WTC11 (cell line): ENCODE measurements at regions not wholly inside any gene's neighbourhood (a gene's known extent, or its start where the extent isn't known, plus 50 kb on each side); places are given as distances from the start of the nearest gene placed in this dataset.

Experiments used
- ATAC-seq: fragments of 200-7000 bp; cut with Tn5 transposase; 2 replicates; pipeline ENCODE4 v1.10.0; 2021; ENCODE audit warnings: mild to moderate bottlenecking, moderate library complexity
- CTCF ChIA-PET: fragments of 300-600 bp; sonication (Branson Sonifier 250); formaldehyde crosslinking; loops from one replicate; lab custom pipeline; 2021; ENCODE audit warnings: antibody characterized with exemption; lab: Charles Lee
- POLR2A ChIA-PET: fragments of 350-600 bp; sonication (Branson Sonifier 250); formaldehyde crosslinking; loops from one replicate; lab custom pipeline; 2021; ENCODE audit warnings: antibody characterized with exemption; lab: Charles Lee
- DNase-seq: peaks from one replicate; pipeline ENCODE4 v3.0.0; 2021; ENCODE audit warnings: low spot score
- H3K27ac Mint-ChIP-seq: 2 replicates; pipeline ENCODE4 v1.8.0; 2021; ENCODE audit warnings: mixed read lengths
- H3K27me3 Mint-ChIP-seq: 2 replicates; pipeline ENCODE4 v1.8.0; 2021; ENCODE audit warnings: low read depth, mild to moderate bottlenecking, moderate library complexity, mixed read lengths
- H3K36me3 Mint-ChIP-seq: 2 replicates; pipeline ENCODE4 v1.8.0; 2021; ENCODE audit warnings: mixed read lengths
- H3K4me1 Mint-ChIP-seq: 2 replicates; pipeline ENCODE4 v1.8.0; 2022; ENCODE audit warnings: mixed read lengths
- H3K4me3 Mint-ChIP-seq: 2 replicates; pipeline ENCODE4 v1.8.0; 2021; ENCODE audit warnings: mild to moderate bottlenecking, moderate library complexity, mixed read lengths
- H3K9me3 Mint-ChIP-seq: 2 replicates; pipeline ENCODE4 v1.8.0; 2021; ENCODE audit warnings: mixed read lengths
- E2F5 ChIP-seq: sonication (generic); formaldehyde crosslinking; IDR thresholded peaks from 2 replicates; pipeline ENCODE4 v1.8.1; 2022; ENCODE audit warnings: mild to moderate bottlenecking, moderate library complexity, missing genetic modification reagents
- ELF4 ChIP-seq: sonication (generic); formaldehyde crosslinking; IDR thresholded peaks from 2 replicates; pipeline ENCODE4 v1.8.1; 2022; ENCODE audit warnings: low read depth, mild to moderate bottlenecking, moderate library complexity, missing genetic modification reagents
- EMX1 ChIP-seq: fragments of 250-450 bp; sonication (Bioruptor Pico); IDR thresholded peaks from 2 replicates; pipeline ENCODE4 v1.8.0; 2021; ENCODE audit warnings: mild to moderate bottlenecking
- ETV6 ChIP-seq: sonication (generic); formaldehyde crosslinking; IDR thresholded peaks from 2 replicates; pipeline ENCODE4 v1.8.1; 2022; ENCODE audit warnings: mild to moderate bottlenecking, missing genetic modification reagents
- FOXJ3 ChIP-seq: sonication (generic); formaldehyde crosslinking; IDR thresholded peaks from 2 replicates; pipeline ENCODE4 v1.9.0; 2021; ENCODE audit warnings: missing genetic modification reagents, mild to moderate bottlenecking, borderline replicate concordance
- GABPB1 ChIP-seq: sonication (generic); formaldehyde crosslinking; IDR thresholded peaks from 2 replicates; pipeline ENCODE4 v1.8.1; 2023; ENCODE audit warnings: mild to moderate bottlenecking, missing genetic modification reagents
- GTF2I ChIP-seq: fragments of 250-450 bp; sonication (Bioruptor Pico); conservative IDR thresholded peaks from 2 replicates; pipeline ENCODE4 v1.4.0; 2021; ENCODE audit warnings: mild to moderate bottlenecking
- IRF2 ChIP-seq: sonication (generic); formaldehyde crosslinking; IDR thresholded peaks from 2 replicates; pipeline ENCODE4 v1.8.0; 2022; ENCODE audit warnings: low read depth, missing genetic modification reagents, borderline replicate concordance
- JAZF1 ChIP-seq: fragments of 250-450 bp; sonication (Bioruptor Pico); IDR thresholded peaks from 2 replicates; pipeline ENCODE4 v1.9.0; 2021; ENCODE audit warnings: moderate library complexity, mild to moderate bottlenecking, inconsistent platforms
- JUN ChIP-seq: sonication (generic); formaldehyde crosslinking; IDR thresholded peaks from 2 replicates; pipeline ENCODE4 v1.8.0; 2023; ENCODE audit warnings: mild to moderate bottlenecking, missing genetic modification reagents
- NFATC4 ChIP-seq: fragments of 250-450 bp; sonication (Bioruptor Pico); IDR thresholded peaks from 2 replicates; pipeline ENCODE4 v1.9.0; 2021; ENCODE audit warnings: mild to moderate bottlenecking
- NFE2L1 ChIP-seq: sonication (generic); formaldehyde crosslinking; IDR thresholded peaks from 2 replicates; pipeline ENCODE4 v1.8.1; 2023; ENCODE audit warnings: missing genetic modification reagents
- PRRX2 ChIP-seq: fragments of 250-450 bp; sonication (Bioruptor Pico); IDR thresholded peaks from 2 replicates; pipeline ENCODE4 v1.8.0; 2021; ENCODE audit warnings: mild to moderate bottlenecking
- RORB ChIP-seq: fragments of 250-450 bp; sonication (Bioruptor Pico); IDR thresholded peaks from 2 replicates; pipeline ENCODE4 v1.9.0; 2021; ENCODE audit warnings: mild to moderate bottlenecking
- SMAD3 ChIP-seq: sonication (generic); formaldehyde crosslinking; IDR thresholded peaks from 2 replicates; pipeline ENCODE4 v1.8.0; 2022; ENCODE audit warnings: missing genetic modification reagents, mild to moderate bottlenecking, borderline replicate concordance
- SP1 ChIP-seq: sonication (generic); formaldehyde crosslinking; conservative IDR thresholded peaks from 2 replicates; pipeline ENCODE4 v1.8.1; 2022; ENCODE audit warnings: missing genetic modification reagents
- TEAD4 ChIP-seq: sonication (generic); formaldehyde crosslinking; IDR thresholded peaks from 2 replicates; pipeline ENCODE4 v1.8.0; 2022; ENCODE audit warnings: mild to moderate bottlenecking, missing genetic modification reagents
- ZNF121 ChIP-seq: sonication (generic); formaldehyde crosslinking; IDR thresholded peaks from 2 replicates; pipeline ENCODE4 v1.8.0; 2023; ENCODE audit warnings: missing genetic modification reagents
- ZNF219 ChIP-seq: sonication (generic); formaldehyde crosslinking; IDR thresholded peaks from 2 replicates; pipeline ENCODE4 v1.8.0; 2023; ENCODE audit warnings: missing genetic modification reagents, mild to moderate bottlenecking, borderline replicate concordance
- ZNF281 ChIP-seq: sonication (generic); formaldehyde crosslinking; IDR thresholded peaks from 2 replicates; pipeline ENCODE4 v1.8.0; 2023; ENCODE audit warnings: mild to moderate bottlenecking, missing genetic modification reagents
- ZNF416 ChIP-seq: fragments of 250-450 bp; sonication (Bioruptor Pico); IDR thresholded peaks from 2 replicates; pipeline ENCODE4 v1.9.0; 2021; ENCODE audit warnings: mild to moderate bottlenecking, inconsistent platforms
- ZNF423 ChIP-seq: fragments of 250-450 bp; sonication (Bioruptor Pico); IDR thresholded peaks from 2 replicates; pipeline ENCODE4 v2.1.2; 2022; ENCODE audit warnings: mild to moderate bottlenecking, moderate library complexity
- ZNF512 ChIP-seq: sonication (generic); formaldehyde crosslinking; IDR thresholded peaks from 2 replicates; pipeline ENCODE4 v1.8.1; 2022; ENCODE audit warnings: missing genetic modification reagents, borderline replicate concordance
- TF ChIP-seq, protein P1 (sequence below): fragments of 200-600 bp; IDR thresholded peaks from 2 replicates; pipeline ENCODE4 v1.8.0; 2022; ENCODE audit warnings: antibody characterized with exemption
- TF ChIP-seq, protein P2 (sequence below): fragments of 250-450 bp; sonication (Bioruptor Pico); IDR thresholded peaks from 2 replicates; pipeline ENCODE4 v1.9.0; 2021; ENCODE audit warnings: mild to moderate bottlenecking
- TF ChIP-seq, protein P3 (sequence below): sonication (generic); formaldehyde crosslinking; IDR thresholded peaks from 2 replicates; pipeline ENCODE4 v1.8.0; 2022; ENCODE audit warnings: mild to moderate bottlenecking, missing genetic modification reagents

- CTCF ChIA-PET = no interaction called here
- no peaks in the 10 kb centered on the region for H3K27me3 Mint-ChIP-seq
- H3K27ac Mint-ChIP-seq = no peak overlapping the region
- no peak overlapping the region for H3K4me3 Mint-ChIP-seq
- DNase-seq (no peak), ATAC-seq (no peak)
- H3K4me1 Mint-ChIP-seq = no peaks in the 10 kb centered on the region
- no peaks in the 10 kb centered on the region; the same call in 1 of the 2 replicates for H3K9me3 Mint-ChIP-seq
- H3K36me3 Mint-ChIP-seq = no peaks in the 10 kb centered on the region
- POLR2A ChIA-PET = no interaction called here
- TF ChIP-seq SP1 = no peak
- no peak for TF ChIP-seq GTF2I (CRISPR knock-in tag)
- TF ChIP-seq ZNF512 (CRISPR knock-in tag) = no peak
- TF ChIP-seq ZNF219 (CRISPR knock-in tag) = no peak
- TF ChIP-seq E2F5 (CRISPR knock-in tag) = no peak
- TF ChIP-seq TEAD4 (CRISPR knock-in tag) = no peak
- no peak for TF ChIP-seq JAZF1 (CRISPR knock-in tag)
- no peak for TF ChIP-seq NFE2L1 (CRISPR knock-in tag)
- TF ChIP-seq, all 79 proteins: peak for 0
Measured at GRCh38 chr18:47680488-47680887, 250.0 kb downstream of the SMAD2 start.

DNA sequence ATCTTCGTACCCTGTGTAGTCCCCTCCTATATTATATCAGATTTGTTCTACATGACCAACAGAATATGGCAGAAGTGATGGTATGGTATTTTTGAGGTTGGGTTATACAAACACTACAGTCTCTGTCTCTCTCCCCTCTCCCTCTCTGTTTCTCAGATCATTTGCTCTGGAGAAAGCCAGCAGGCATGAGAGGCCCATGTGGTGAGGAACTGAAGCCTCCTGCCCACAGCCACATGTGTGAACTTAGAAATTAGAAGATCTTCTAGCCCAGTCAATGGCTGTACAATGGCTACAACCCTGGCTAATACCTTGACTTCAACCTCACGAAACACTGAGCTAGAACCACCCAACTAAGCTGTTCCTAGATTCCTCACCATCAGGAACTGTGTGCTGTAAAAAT, 250.6 kb downstream of the SMAD2 start:
- H3K27ac Mint-ChIP-seq = no peak overlapping the region
- no peak for DNase-seq
- CTCF ChIA-PET = no interaction called here
- no peak for ATAC-seq
- no peaks in the 10 kb centered on the region; the same call in 1 of the 2 replicates for H3K9me3 Mint-ChIP-seq
- no peaks in the 10 kb centered on the region for H3K4me1 Mint-ChIP-seq
- H3K27me3 Mint-ChIP-seq = no peaks in the 10 kb centered on the region
- POLR2A ChIA-PET = no interaction called here
- no peak for TF ChIP-seq ZNF416 (CRISPR knock-in tag)
- no peak for TF ChIP-seq PRRX2 (CRISPR knock-in tag)
- no peak for TF ChIP-seq ZNF281 (CRISPR knock-in tag)
- TF ChIP-seq SMAD3 (CRISPR knock-in tag) = no peak
- no peak for TF ChIP-seq ZNF121
- TF ChIP-seq, protein P1, sequence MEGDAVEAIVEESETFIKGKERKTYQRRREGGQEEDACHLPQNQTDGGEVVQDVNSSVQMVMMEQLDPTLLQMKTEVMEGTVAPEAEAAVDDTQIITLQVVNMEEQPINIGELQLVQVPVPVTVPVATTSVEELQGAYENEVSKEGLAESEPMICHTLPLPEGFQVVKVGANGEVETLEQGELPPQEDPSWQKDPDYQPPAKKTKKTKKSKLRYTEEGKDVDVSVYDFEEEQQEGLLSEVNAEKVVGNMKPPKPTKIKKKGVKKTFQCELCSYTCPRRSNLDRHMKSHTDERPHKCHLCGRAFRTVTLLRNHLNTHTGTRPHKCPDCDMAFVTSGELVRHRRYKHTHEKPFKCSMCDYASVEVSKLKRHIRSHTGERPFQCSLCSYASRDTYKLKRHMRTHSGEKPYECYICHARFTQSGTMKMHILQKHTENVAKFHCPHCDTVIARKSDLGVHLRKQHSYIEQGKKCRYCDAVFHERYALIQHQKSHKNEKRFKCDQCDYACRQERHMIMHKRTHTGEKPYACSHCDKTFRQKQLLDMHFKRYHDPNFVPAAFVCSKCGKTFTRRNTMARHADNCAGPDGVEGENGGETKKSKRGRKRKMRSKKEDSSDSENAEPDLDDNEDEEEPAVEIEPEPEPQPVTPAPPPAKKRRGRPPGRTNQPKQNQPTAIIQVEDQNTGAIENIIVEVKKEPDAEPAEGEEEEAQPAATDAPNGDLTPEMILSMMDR = no peak
- TF ChIP-seq, protein P2, sequence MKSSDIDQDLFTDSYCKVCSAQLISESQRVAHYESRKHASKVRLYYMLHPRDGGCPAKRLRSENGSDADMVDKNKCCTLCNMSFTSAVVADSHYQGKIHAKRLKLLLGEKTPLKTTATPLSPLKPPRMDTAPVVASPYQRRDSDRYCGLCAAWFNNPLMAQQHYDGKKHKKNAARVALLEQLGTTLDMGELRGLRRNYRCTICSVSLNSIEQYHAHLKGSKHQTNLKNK (CRISPR knock-in tag) = no peak
- no peak for TF ChIP-seq ELF4 (CRISPR knock-in tag)
- no peak for TF ChIP-seq IRF2 (CRISPR knock-in tag)
- TF ChIP-seq, all 79 proteins: peak for 0
- H3K36me3 Mint-ChIP-seq = no peaks in the 10 kb centered on the region
- no peak overlapping the region for H3K4me3 Mint-ChIP-seq

DNA sequence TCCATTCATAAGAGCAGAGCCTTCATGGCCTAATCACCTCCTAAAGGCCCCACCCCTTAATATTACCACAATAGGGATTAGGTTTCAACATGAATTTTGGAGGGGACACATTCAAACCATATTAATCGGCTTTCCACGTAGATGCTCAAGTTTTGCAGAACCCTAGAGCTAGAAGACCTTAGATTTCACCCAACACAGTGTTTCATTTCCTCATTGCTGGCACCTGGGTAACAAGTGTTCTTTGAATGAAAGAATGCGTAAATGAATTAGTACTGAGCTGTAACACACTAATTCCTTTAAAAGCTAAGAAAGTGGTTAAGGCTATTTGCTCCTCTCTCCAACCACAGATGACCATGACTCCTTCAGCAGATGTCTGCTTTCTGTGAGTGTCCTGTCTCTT, 252.5 kb downstream of the SMAD2 start:
- Mint-ChIP-seq H3K4me1 (no peaks in the 10 kb centered on the region), H3K4me3 (no peak overlapping the region), H3K9me3 (no peaks in the 10 kb centered on the region; the same call in 1 of the 2 replicates), H3K27me3 (no peaks in the 10 kb centered on the region), H3K27ac (no peak overlapping the region), H3K36me3 (no peaks in the 10 kb centered on the region)
- DNase-seq (no peak), ATAC-seq (no peak)
- CTCF ChIA-PET = no interaction called here
- POLR2A ChIA-PET = no interaction called here
- TF ChIP-seq NFATC4 (CRISPR knock-in tag) (no peak), FOXJ3 (no peak), GABPB1 (no peak), ZNF423 (CRISPR knock-in tag) (no peak), EMX1 (CRISPR knock-in tag) (no peak), SMAD3 (CRISPR knock-in tag) (no peak), JUN (CRISPR knock-in tag) (no peak), RORB (CRISPR knock-in tag) (no peak), ETV6 (CRISPR knock-in tag) (no peak)
- TF ChIP-seq, protein P3, sequence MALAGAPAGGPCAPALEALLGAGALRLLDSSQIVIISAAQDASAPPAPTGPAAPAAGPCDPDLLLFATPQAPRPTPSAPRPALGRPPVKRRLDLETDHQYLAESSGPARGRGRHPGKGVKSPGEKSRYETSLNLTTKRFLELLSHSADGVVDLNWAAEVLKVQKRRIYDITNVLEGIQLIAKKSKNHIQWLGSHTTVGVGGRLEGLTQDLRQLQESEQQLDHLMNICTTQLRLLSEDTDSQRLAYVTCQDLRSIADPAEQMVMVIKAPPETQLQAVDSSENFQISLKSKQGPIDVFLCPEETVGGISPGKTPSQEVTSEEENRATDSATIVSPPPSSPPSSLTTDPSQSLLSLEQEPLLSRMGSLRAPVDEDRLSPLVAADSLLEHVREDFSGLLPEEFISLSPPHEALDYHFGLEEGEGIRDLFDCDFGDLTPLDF (CRISPR knock-in tag) = no peak
